T-cell (primary cell): ENCODE measurements at regions not wholly inside any gene's neighbourhood (a gene's known extent, or its start where the extent isn't known, plus 50 kb on each side); places are given as distances from the start of the nearest gene placed in this dataset.

Experiments
- ATAC-seq, 4 experiments: fragments of 200-7000 bp in 3 of 4; fragments of 150-1000 bp in 1 of 4; cut with Tn5 transposase; replicated peaks in 1 of 4; 1 replicate in 3 of 4; 2 replicates in 1 of 4; pipeline ENCODE4 v1.10.0; 2021; ENCODE audit warnings: moderate library complexity in 3 of 4, mild to moderate bottlenecking in 2 of 4, moderate number of reproducible peaks in 1 of 4
- CTCF ChIA-PET, 2 donors: fragments of 300-600 bp; sonication (Branson Sonifier 250); formaldehyde crosslinking; loops; one replicate each; lab custom pipeline; 2022; ENCODE audit warnings: antibody characterized with exemption in 2 of 2; lab: Charles Lee
- POLR2A ChIA-PET, 2 donors: fragments of 300-600 bp; sonication (Branson Sonifier 250); formaldehyde crosslinking; loops; one replicate each; lab custom pipeline; 2022; ENCODE audit warnings: antibody characterized with exemption in 2 of 2; lab: Charles Lee
- DNase-seq, 35 experiments: peaks; one replicate each; pipeline versions ENCODE4 v3.0.0 to v3.0.0-alpha.2; 2013 to 2023
- H3K27ac ChIP-seq: one replicate; pipeline ENCODE4 v1.5.1; 2013; ENCODE audit warnings: low read length
- H3K27me3 ChIP-seq, 2 experiments: replicated peaks in 1 of 2; 1 replicate in 1 of 2; 2 replicates in 1 of 2; pipeline versions ENCODE4 v1.6.1 to v1.7.0; 2013; ENCODE audit warnings: low read length in 1 of 2, mixed read lengths in 1 of 2; ENCODE audit not compliant: control insufficient read depth in 2 of 2, insufficient read depth in 2 of 2; ENCODE audit errors: extremely low read depth in 1 of 2
- H3K36me3 ChIP-seq, 2 donors: 1 replicate in 1 of 2; 2 replicates in 1 of 2; pipeline versions ENCODE4 v1.6.1 to v1.7.0; 2013; ENCODE audit warnings: low read length in 1 of 2; ENCODE audit not compliant: control insufficient read depth in 2 of 2, insufficient read depth in 1 of 2; ENCODE audit errors: extremely low read depth in 1 of 2
- H3K4me1 ChIP-seq, 2 experiments: 1 replicate in 1 of 2; 2 replicates in 1 of 2; pipeline versions ENCODE4 v1.6.1 to v1.7.0; 2013; ENCODE audit warnings: low read length in 2 of 2, mixed read lengths in 1 of 2; ENCODE audit not compliant: insufficient read depth in 2 of 2, control insufficient read depth in 1 of 2; ENCODE audit errors: extremely low read depth in 1 of 2
- H3K4me3 ChIP-seq, 2 donors: 1 replicate in 1 of 2; 2 replicates in 1 of 2; pipeline versions ENCODE4 v1.5.1 to v1.7.0; 2013; ENCODE audit warnings: mild to moderate bottlenecking in 2 of 2, low read length in 1 of 2, moderate library complexity in 1 of 2; ENCODE audit not compliant: control insufficient read depth in 1 of 2; ENCODE audit errors: extremely low read depth in 1 of 2
- H3K9me3 ChIP-seq: 2 replicates; pipeline ENCODE4 v1.7.0; 2013
- H3K27ac Mint-ChIP-seq, 2 donors: one replicate each; pipeline ENCODE4 v1.8.0; 2020 to 2021; ENCODE audit warnings: mild to moderate bottlenecking in 2 of 2, mixed read lengths in 2 of 2
- H3K27me3 Mint-ChIP-seq, 2 donors: one replicate each; pipeline ENCODE4 v1.8.0; 2021 to 2022; ENCODE audit warnings: mixed read lengths in 2 of 2
- H3K36me3 Mint-ChIP-seq: one replicate; pipeline ENCODE4 v1.8.0; 2021; ENCODE audit warnings: mixed read lengths
- H3K4me1 Mint-ChIP-seq, 3 donors: one replicate each; pipeline ENCODE4 v1.8.0; 2020 to 2022; ENCODE audit warnings: mixed read lengths in 3 of 3, mild to moderate bottlenecking in 1 of 3
- H3K4me3 Mint-ChIP-seq, 3 donors: one replicate each; pipeline ENCODE4 v1.8.0; 2020 to 2022; ENCODE audit warnings: mild to moderate bottlenecking in 3 of 3, mixed read lengths in 3 of 3, moderate library complexity in 3 of 3
- H3K9me3 Mint-ChIP-seq, 3 donors: one replicate each; pipeline ENCODE4 v1.8.0; 2020 to 2022; ENCODE audit warnings: mixed read lengths in 3 of 3
- WGBS: methylation state at CpG from one replicate; pipeline ENCODE4 v1.1.5; 2013; ENCODE audit warnings: missing lambda C conversion rate; ENCODE audit not compliant: insufficient coverage; 5-methylcytosine and 5-hydroxymethylcytosine counted together

- no peaks in the 10 kb centered on the region for H3K4me1 ChIP-seq
- H3K27ac Mint-ChIP-seq, result no peak overlapping the region
- ATAC-seq (no peak), DNase-seq (no peak)
- ChIA-PET CTCF (no interaction called here), POLR2A (no interaction called here)
- peaks cover 0 to 4% (median 0%) of the 10 kb centered on the region in 3 donors for H3K9me3 Mint-ChIP-seq
- H3K9me3 ChIP-seq, result no peaks in the 10 kb centered on the region
- no peak overlapping the region for H3K27ac ChIP-seq
- WGBS, result 96% methylated on average over 4 of the region's 6 CpGs
- H3K4me3 Mint-ChIP-seq, result no peak overlapping the region
- H3K27me3 Mint-ChIP-seq, result no peaks in the 10 kb centered on the region
- no peaks in the 10 kb centered on the region for H3K36me3 Mint-ChIP-seq
- H3K4me1 Mint-ChIP-seq, result peaks cover 0 to 14% (median 13%) of the 10 kb centered on the region in 3 donors
- H3K36me3 ChIP-seq, result no peaks in the 10 kb centered on the region
- no peaks in the 10 kb centered on the region for H3K27me3 ChIP-seq
- no peak overlapping the region for H3K4me3 ChIP-seq
Measured at GRCh38 chr16:17936766-17937402, 399.7 kb downstream of the NPIPA8 start.

GRCh38 chr16:17930280-17930679 is 406.3 kb downstream of the NPIPA8 start:
- no peak for ATAC-seq
- peaks cover 0 to 4% (median 0%) of the 10 kb centered on the region in 3 donors for H3K9me3 Mint-ChIP-seq
- CTCF ChIA-PET, result no interaction called here

GRCh38 chr16:17926866-17927399 is 409.6 kb downstream of the NPIPA8 start:
- no peak overlapping the region for H3K4me3 Mint-ChIP-seq
- Histone ChIP-seq H3K27me3 (peaks cover 0 to 5% of the 10 kb centered on the region in 2 experiments), H3K4me1 (no peaks in the 10 kb centered on the region), H3K36me3 (no peaks in the 10 kb centered on the region), H3K9me3 (no peaks in the 10 kb centered on the region), H3K27ac (no peak overlapping the region), H3K4me3 (no peak overlapping the region)
- no peaks in the 10 kb centered on the region for H3K4me1 Mint-ChIP-seq
- ATAC-seq (no peak), DNase-seq (no peak)
- no peaks in the 10 kb centered on the region for H3K9me3 Mint-ChIP-seq
- WGBS, result 40% methylated on average over 2 of the region's 4 CpGs
- no peak overlapping the region for H3K27ac Mint-ChIP-seq
- peaks cover 7 to 9% of the 10 kb centered on the region in 2 donors for H3K27me3 Mint-ChIP-seq
- H3K36me3 Mint-ChIP-seq, result no peaks in the 10 kb centered on the region
- POLR2A ChIA-PET, result no interaction called here
- CTCF ChIA-PET, result no interaction called here

More at GRCh38 chr16:17930280-17930679, 406.3 kb downstream of the NPIPA8 start:
- POLR2A ChIA-PET, result no interaction called here
- no peak overlapping the region for H3K4me3 Mint-ChIP-seq
- no peaks in the 10 kb centered on the region for H3K36me3 ChIP-seq
- no peaks in the 10 kb centered on the region for H3K9me3 ChIP-seq
- peaks cover 0 to 5% of the 10 kb centered on the region in 2 experiments for H3K27me3 ChIP-seq
- no peaks in the 10 kb centered on the region for H3K4me1 ChIP-seq
- H3K4me3 ChIP-seq, result no peak overlapping the region
- no peak overlapping the region for H3K27ac Mint-ChIP-seq
- no peaks in the 10 kb centered on the region for H3K4me1 Mint-ChIP-seq
- no peak overlapping the region for H3K27ac ChIP-seq
- no peak for DNase-seq
- H3K27me3 Mint-ChIP-seq, result peaks cover 7 to 9% of the 10 kb centered on the region in 2 donors
- H3K36me3 Mint-ChIP-seq, result no peaks in the 10 kb centered on the region
- WGBS, result no CpG with 5 or more reads among the region's 1 CpG

- H3K4me1 ChIP-seq, result no peaks in the 10 kb centered on the region
- peaks cover 7 to 9% of the 10 kb centered on the region in 2 donors for H3K27me3 Mint-ChIP-seq
- H3K36me3 Mint-ChIP-seq, result no peaks in the 10 kb centered on the region
- no peak for DNase-seq
- 76% methylated on average over 3 of the region's 5 CpGs for WGBS
- H3K36me3 ChIP-seq, result no peaks in the 10 kb centered on the region
- no peak overlapping the region for H3K27ac Mint-ChIP-seq
- ATAC-seq, result no peak
- no peaks in the 10 kb centered on the region for H3K4me1 Mint-ChIP-seq
- CTCF ChIA-PET, result no interaction called here
- peaks cover 0 to 3% of the 10 kb centered on the region in 2 experiments for H3K27me3 ChIP-seq
- no peaks in the 10 kb centered on the region for H3K9me3 ChIP-seq
- no peak overlapping the region for H3K4me3 ChIP-seq
- no peaks in the 10 kb centered on the region for H3K9me3 Mint-ChIP-seq
- H3K27ac ChIP-seq, result no peak overlapping the region
- POLR2A ChIA-PET, result no interaction called here
- no peak overlapping the region for H3K4me3 Mint-ChIP-seq
Measured at GRCh38 chr16:17926461-17926860, 410.1 kb downstream of the NPIPA8 start.

- DNase-seq (no peak), ATAC-seq (no peak)
- no peaks in the 10 kb centered on the region for H3K9me3 ChIP-seq
- Mint-ChIP-seq H3K27me3 (peaks cover 7 to 9% of the 10 kb centered on the region in 2 donors), H3K36me3 (no peaks in the 10 kb centered on the region), H3K9me3 (no peaks in the 10 kb centered on the region), H3K4me1 (no peaks in the 10 kb centered on the region), H3K27ac (no peak overlapping the region), H3K4me3 (no peak overlapping the region)
- H3K4me3 ChIP-seq, result no peak overlapping the region
- peaks cover 0 to 3% of the 10 kb centered on the region in 2 experiments for H3K27me3 ChIP-seq
- 96% methylated on average over 5 of the region's 6 CpGs for WGBS
- H3K27ac ChIP-seq, result no peak overlapping the region
- H3K36me3 ChIP-seq, result no peaks in the 10 kb centered on the region
- ChIA-PET CTCF (no interaction called here), POLR2A (no interaction called here)
- no peaks in the 10 kb centered on the region for H3K4me1 ChIP-seq
Measured at GRCh38 chr16:17925761-17926160, 410.8 kb downstream of the NPIPA8 start.

- no peak overlapping the region for H3K4me3 Mint-ChIP-seq
- H3K4me1 ChIP-seq, result no peaks in the 10 kb centered on the region
- H3K9me3 Mint-ChIP-seq, result no peaks in the 10 kb centered on the region
- POLR2A ChIA-PET, result no interaction called here
- WGBS, result 67% methylated on average over 2 of the region's 2 CpGs
- peak overlapping the region in 1 of 2 donors; percentile 27 for H3K27ac Mint-ChIP-seq
- no peaks in the 10 kb centered on the region for H3K36me3 ChIP-seq
- ATAC-seq, result peak in 2 of 4 experiments; percentile 40 to 47
- CTCF ChIA-PET, result no interaction called here
- H3K27me3 Mint-ChIP-seq, result peaks cover 10 to 12% of the 10 kb centered on the region in 2 donors
- H3K4me3 ChIP-seq, result no peak overlapping the region
- no peaks in the 10 kb centered on the region for H3K9me3 ChIP-seq
- no peaks in the 10 kb centered on the region for H3K36me3 Mint-ChIP-seq
- no peaks in the 10 kb centered on the region for H3K4me1 Mint-ChIP-seq
- H3K27ac ChIP-seq, result no peak overlapping the region
- DNase-seq, result peak in 28 of 35 experiments; percentile 1 to 65 (median 20)
- H3K27me3 ChIP-seq, result no peaks in the 10 kb centered on the region
Measured at GRCh38 chr16:17921357-17921978, 415.1 kb downstream of the NPIPA8 start.
